HuH-7 (cell line): ENCODE measurements at regions not wholly inside any gene's neighbourhood (a gene's known extent, or its start where the extent isn't known, plus 50 kb on each side); places are given as distances from the start of the nearest gene placed in this dataset.

Experiments
- DNase-seq: peaks from one replicate; pipeline ENCODE4 v3.0.0; 2011; ENCODE audit warnings: low spot score

DNA sequence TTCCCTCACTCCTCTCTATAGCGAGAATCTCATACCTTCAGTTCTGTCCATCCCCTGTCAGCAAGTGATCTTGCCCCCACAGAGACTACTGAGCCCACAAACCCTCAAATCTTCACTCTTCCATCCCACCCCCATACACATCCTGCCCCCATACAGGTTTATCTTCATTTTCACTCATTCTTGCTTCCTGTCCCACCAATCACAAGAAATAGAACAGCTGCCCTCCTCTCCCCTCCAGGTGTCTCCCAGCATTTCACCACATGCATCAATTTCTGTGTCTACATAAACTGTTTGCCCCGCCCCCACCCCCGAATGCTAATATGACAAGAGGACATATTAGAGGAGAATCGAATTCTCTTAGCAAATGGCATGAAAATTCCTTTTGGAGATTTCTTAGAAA, 54.9 kb upstream of the CARMIL1 start:
- DNase-seq: no peak

DNA sequence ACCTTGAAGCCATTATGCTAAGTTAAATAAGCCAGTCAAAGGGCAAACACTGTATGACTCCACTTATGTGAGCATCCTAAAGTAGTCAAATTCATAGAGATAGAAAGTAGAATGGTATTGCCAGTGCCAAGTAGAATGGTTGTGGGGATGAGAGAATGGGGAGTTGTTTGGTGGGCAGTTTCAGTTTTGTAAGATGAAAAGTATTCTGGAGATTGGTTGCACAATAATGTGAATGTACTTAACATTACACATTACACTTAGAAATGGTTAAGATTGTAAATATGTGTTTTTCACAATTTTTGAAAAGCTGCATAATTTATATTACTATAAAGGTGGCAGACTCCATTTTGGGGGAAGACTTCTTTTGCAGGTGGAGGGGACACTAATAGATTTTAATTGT, 51.3 kb upstream of the CARMIL1 start:
- DNase-seq: no peak
